ENCODE measurements at regions not wholly inside any gene's neighbourhood (a gene's known extent, or its start where the extent isn't known, plus 50 kb on each side); places are given as distances from the start of the nearest gene placed in this dataset.
"Not testable (repeated sequence)": the region's sequence is repeated elsewhere in the genome, so short reads cannot be mapped to it uniquely, and the experiment has no call there.

DNA sequence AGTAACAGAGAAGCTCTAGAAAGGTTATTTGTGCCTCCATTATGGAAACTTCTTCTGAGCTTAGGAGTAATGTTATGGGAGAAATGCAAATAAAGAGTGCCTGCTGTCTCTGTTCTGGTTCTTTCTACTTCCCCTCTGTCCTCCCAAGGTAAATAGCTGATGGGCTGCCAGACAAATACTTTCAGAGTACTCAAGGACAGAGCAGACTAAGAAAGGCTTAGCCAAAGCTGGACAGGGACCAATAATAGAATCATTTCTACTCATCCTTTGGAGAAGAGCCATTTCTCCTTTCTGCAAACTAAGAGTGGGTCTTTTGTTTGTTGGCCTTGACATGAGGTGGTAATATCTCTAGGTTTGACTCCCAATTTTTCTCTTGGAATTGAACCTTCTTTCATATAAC lies 136.1 kb downstream of the MID1IP1 start:
- H3K4me3 Mint-ChIP-seq = no peak overlapping the region
- no peaks in the 10 kb centered on the region for H3K36me3 Mint-ChIP-seq (ENCODE audit: insufficient read depth)
- H3K27ac Mint-ChIP-seq = no peak overlapping the region
- ATAC-seq (replicated peaks) (no peak), DNase-seq (no peak)
- no peaks in the 10 kb centered on the region for H3K4me1 Mint-ChIP-seq (ENCODE audit: low read depth in 2 of 2)
- no peaks in the 10 kb centered on the region for H3K27me3 Mint-ChIP-seq
- no peaks in the 10 kb centered on the region for H3K9me3 Mint-ChIP-seq

DNA sequence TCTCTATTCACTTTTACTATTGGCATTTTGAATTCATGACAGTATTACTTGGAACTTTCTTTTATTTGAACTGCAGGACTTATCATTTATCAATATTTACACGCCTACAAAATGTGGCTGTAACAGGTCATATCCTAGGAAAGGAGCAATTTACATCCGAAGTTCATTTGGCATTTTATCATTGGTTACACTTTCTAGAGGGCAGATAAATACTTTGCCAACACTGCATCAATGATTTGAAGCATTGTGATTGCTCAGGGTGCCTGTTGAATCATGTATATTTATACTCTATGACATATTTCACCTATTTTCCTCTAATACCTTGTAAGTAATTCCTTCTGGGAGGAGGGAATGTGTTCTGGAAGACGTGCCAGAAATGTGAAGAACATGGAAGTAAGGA lies 136.7 kb downstream of the MID1IP1 start:
- H3K9me3 Mint-ChIP-seq = no peaks in the 10 kb centered on the region
- no peaks in the 10 kb centered on the region for H3K36me3 Mint-ChIP-seq (ENCODE audit: insufficient read depth)
- ATAC-seq (replicated peaks) = no peak
- H3K4me3 Mint-ChIP-seq = no peak overlapping the region
- H3K4me1 Mint-ChIP-seq (ENCODE audit: low read depth in 2 of 2) = no peaks in the 10 kb centered on the region
- H3K27me3 Mint-ChIP-seq = no peaks in the 10 kb centered on the region
- DNase-seq = no peak
- no peak overlapping the region for H3K27ac Mint-ChIP-seq

DNA sequence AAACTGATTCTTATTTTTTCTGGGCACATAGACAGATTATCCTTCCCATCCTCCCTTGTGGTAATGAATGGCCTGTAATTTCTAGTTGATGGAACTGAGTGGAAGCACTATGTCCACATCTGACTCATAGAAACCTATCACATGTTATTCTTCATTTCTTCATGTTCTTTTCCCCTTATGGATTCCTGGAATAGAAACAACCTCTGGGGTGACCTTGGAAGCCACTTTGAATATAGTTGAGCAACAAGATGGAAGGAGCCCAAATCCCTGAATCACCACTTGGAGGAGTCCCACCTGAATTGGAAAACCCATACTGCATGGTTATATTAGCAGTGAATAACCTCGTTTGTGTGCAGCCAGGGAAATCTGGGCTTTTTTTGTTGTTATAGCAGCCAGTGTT lies 137.8 kb downstream of the MID1IP1 start:
- Mint-ChIP-seq H3K27ac (no peak overlapping the region), H3K27me3 (no peaks in the 10 kb centered on the region), H3K4me3 (no peak overlapping the region), H3K4me1 (ENCODE audit: low read depth in 2 of 2) (no peaks in the 10 kb centered on the region), H3K9me3 (no peaks in the 10 kb centered on the region), H3K36me3 (ENCODE audit: insufficient read depth) (no peaks in the 10 kb centered on the region)
- DNase-seq (no peak), ATAC-seq (replicated peaks) (no peak)

DNA sequence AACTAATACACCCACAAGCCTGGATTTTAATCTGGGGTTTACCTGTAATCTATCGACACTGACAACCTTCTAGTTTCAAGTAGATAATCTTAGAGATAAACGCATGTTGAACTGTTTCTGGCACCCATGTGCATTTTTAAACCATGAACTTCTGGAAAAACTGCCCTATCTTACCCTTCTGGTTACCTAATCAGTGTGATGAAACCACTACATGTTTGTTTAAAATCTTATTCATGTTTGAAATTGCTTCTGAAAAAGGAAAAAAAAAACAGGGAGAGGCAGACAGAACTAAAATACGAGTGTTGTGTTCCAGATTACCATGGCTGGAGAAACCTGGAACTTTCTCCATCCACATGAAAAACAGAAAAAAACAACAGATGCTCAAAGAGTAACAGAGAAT lies 139.3 kb downstream of the MID1IP1 start:
- Mint-ChIP-seq H3K9me3 (no peaks in the 10 kb centered on the region), H3K4me3 (no peak overlapping the region), H3K4me1 (ENCODE audit: low read depth in 2 of 2) (no peaks in the 10 kb centered on the region), H3K27me3 (no peaks in the 10 kb centered on the region), H3K36me3 (ENCODE audit: insufficient read depth) (no peaks in the 10 kb centered on the region), H3K27ac (no peak overlapping the region)
- DNase-seq = no peak
- no peak for ATAC-seq (replicated peaks)

DNA sequence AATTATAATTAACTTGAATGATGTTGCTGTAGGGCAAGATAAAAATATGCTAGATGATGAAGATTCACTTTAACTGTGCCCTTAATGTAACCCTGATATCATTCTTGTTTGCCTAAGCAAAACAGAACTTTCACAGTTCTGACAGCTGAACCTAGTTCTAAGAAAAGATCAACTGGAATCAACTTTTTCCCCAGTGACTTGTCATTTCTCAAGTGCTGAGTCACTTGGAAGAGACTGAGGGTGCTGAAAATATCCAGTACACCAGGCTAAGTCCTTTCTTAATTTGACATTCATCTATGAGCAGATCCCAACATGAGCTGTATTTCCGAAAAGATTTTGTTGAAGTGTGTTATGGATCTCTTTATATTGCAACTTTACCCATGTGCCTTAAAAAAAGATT lies 140.4 kb downstream of the MID1IP1 start:
- no peak overlapping the region for H3K4me3 Mint-ChIP-seq
- no peaks in the 10 kb centered on the region for H3K9me3 Mint-ChIP-seq
- ATAC-seq (replicated peaks) (no peak), DNase-seq (no peak)
- H3K27ac Mint-ChIP-seq = no peak overlapping the region
- no peaks in the 10 kb centered on the region for H3K4me1 Mint-ChIP-seq (ENCODE audit: low read depth in 2 of 2)
- H3K27me3 Mint-ChIP-seq = no peaks in the 10 kb centered on the region
- no peaks in the 10 kb centered on the region for H3K36me3 Mint-ChIP-seq (ENCODE audit: insufficient read depth)

DNA sequence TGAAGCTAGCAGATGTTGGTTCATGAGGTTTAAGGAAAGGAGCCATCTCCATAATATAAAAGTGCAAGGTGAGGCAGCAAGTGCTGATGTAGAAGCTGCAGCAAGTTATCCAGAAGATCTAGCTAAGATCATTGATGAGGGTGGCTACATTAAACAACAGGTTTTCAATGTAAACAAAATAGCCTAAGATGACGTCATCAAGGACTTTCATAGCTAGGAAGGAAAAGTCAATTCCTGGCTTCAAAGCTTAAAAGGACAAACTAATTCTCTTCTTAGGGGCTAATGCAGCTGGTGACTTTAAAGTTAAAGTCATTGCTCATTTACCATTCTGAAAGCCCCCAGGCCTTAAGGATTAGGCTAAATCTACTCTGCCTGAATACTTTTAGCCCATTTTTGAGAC lies 141.9 kb downstream of the MID1IP1 start:
- no peaks in the 10 kb centered on the region for H3K4me1 Mint-ChIP-seq (ENCODE audit: low read depth in 2 of 2)
- DNase-seq = no peak
- ATAC-seq (replicated peaks) = no peak
- H3K4me3 Mint-ChIP-seq = no peak overlapping the region
- no peaks in the 10 kb centered on the region for H3K27me3 Mint-ChIP-seq
- H3K36me3 Mint-ChIP-seq (ENCODE audit: insufficient read depth) = no peaks in the 10 kb centered on the region
- H3K9me3 Mint-ChIP-seq = no peaks in the 10 kb centered on the region
- no peak overlapping the region for H3K27ac Mint-ChIP-seq

DNA sequence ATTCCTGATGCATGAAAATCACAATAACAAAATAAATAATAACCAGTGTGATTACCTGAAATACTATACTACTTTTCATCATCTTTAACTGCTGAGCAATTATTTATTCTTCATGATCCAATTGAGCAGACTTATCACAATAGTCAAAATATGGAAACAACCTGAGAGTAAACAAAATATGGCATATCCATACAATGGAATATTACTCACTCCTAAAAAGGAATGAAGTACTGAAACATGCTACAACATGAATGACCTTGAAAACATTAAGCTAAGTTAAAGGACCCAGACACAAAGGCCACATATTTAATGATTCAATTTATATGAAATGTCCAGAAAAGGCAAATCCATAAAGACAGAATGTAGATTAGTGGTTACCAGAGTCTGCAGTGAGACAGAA lies 146.8 kb downstream of the MID1IP1 start:
- H3K36me3 Mint-ChIP-seq (ENCODE audit: insufficient read depth) = no peaks in the 10 kb centered on the region
- no peak overlapping the region for H3K27ac Mint-ChIP-seq
- H3K27me3 Mint-ChIP-seq = no peaks in the 10 kb centered on the region
- H3K4me3 Mint-ChIP-seq = no peak overlapping the region
- DNase-seq (no peak), ATAC-seq (replicated peaks) (no peak)
- H3K4me1 Mint-ChIP-seq (ENCODE audit: low read depth in 2 of 2) = no peaks in the 10 kb centered on the region
- H3K9me3 Mint-ChIP-seq = no peaks in the 10 kb centered on the region

DNA sequence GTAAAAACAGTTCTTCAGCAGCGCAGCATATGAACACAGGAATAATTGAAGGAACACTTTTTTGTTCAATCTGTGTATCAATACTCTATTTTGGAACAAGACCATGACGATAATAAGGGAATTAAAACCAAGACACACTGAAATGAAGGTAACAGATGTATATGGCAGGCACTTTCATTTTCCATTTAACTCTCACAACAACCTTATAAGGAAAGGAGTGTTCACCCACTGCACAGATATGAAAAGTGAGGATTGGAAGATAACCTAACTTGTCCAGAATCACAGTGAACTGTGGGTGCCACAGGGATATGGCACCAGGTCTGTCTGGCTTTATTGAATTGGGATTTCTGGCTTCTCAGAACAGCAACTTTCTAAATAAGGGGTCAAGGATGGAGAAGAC lies 153.3 kb downstream of the MID1IP1 start:
- ATAC-seq (replicated peaks) = no peak
- no peak overlapping the region for H3K27ac Mint-ChIP-seq
- H3K4me3 Mint-ChIP-seq = no peak overlapping the region
- no peaks in the 10 kb centered on the region for H3K36me3 Mint-ChIP-seq (ENCODE audit: insufficient read depth)
- H3K9me3 Mint-ChIP-seq = no peaks in the 10 kb centered on the region
- DNase-seq = no peak
- H3K4me1 Mint-ChIP-seq (ENCODE audit: low read depth in 2 of 2) = no peaks in the 10 kb centered on the region
- no peaks in the 10 kb centered on the region for H3K27me3 Mint-ChIP-seq

DNA sequence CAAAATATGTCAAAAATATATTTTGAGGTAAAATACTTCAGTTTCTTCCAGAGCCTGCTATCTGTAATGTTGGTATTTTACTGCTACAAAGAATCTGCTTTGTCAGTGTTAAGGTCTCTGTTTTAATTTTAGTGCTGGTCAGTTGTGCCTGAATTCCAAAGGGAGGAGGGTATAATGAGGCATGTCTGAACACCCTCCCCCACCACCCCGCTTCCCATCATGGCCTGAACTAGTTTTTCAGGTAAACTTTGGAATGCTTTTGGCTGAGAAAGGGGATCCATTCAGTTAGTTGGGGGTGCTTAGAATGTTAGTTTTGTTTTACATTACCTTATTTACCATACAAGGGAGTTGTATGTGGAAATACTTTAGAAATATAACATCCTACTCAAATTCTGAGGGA lies 158.5 kb downstream of the MID1IP1 start:
- H3K27ac Mint-ChIP-seq = no peak overlapping the region
- H3K27me3 Mint-ChIP-seq = no peaks in the 10 kb centered on the region
- no peaks in the 10 kb centered on the region for H3K9me3 Mint-ChIP-seq
- H3K4me3 Mint-ChIP-seq = no peak overlapping the region
- no peaks in the 10 kb centered on the region for H3K4me1 Mint-ChIP-seq (ENCODE audit: low read depth in 2 of 2)
- ATAC-seq (replicated peaks) = no peak
- no peak for DNase-seq
- H3K36me3 Mint-ChIP-seq (ENCODE audit: insufficient read depth) = no peaks in the 10 kb centered on the region

DNA sequence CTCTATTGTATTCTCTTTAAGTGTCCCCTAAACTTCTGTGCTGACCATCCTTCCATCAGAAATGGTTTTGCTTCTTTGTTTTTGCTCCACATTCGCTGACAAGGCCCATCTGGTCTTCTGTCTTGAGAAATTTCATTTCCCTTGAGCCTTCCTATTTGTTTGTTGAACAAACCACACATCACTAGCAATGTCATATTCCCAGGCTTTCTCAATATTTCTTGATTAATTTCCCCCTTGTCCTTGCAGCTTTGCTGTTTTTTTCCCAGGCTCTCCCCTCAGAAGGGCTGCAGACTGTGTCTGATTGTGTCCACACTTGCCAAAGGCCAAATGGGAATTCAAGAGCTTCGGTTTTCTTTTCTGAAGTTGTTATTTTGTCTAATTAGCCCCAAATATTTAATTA lies 158.9 kb downstream of the MID1IP1 start:
- Mint-ChIP-seq H3K27ac (no peak overlapping the region), H3K36me3 (ENCODE audit: insufficient read depth) (no peaks in the 10 kb centered on the region), H3K4me1 (ENCODE audit: low read depth in 2 of 2) (no peaks in the 10 kb centered on the region), H3K27me3 (no peaks in the 10 kb centered on the region), H3K9me3 (no peaks in the 10 kb centered on the region), H3K4me3 (no peak overlapping the region)
- no peak for DNase-seq
- ATAC-seq (replicated peaks) = no peak

DNA sequence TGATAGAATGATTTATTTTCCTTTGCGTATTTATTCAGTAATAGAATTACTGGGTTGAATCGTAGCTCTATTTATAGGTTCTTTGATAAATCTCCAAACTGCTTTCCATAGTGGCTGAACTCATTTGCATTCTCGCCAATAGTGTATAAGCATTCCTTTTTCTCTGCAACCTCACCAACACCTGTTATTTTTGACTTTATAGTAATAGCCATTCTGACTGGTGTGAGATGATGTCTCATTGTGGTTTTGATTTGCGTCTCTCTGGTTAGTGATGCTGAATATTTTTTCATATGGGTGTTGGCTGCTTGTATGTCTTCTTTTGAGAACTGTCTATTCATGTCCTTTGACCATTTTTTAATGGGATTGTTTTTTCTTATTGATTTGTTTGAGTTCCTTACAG lies 160.7 kb downstream of the MID1IP1 start:
- Mint-ChIP-seq H3K27me3 (no peaks in the 10 kb centered on the region), H3K36me3 (ENCODE audit: insufficient read depth) (no peaks in the 10 kb centered on the region), H3K4me3 (no peak overlapping the region), H3K9me3 (no peaks in the 10 kb centered on the region), H3K4me1 (ENCODE audit: low read depth in 2 of 2) (no peaks in the 10 kb centered on the region), H3K27ac (no peak overlapping the region)
- DNase-seq = no peak
- no peak for ATAC-seq (replicated peaks)

DNA sequence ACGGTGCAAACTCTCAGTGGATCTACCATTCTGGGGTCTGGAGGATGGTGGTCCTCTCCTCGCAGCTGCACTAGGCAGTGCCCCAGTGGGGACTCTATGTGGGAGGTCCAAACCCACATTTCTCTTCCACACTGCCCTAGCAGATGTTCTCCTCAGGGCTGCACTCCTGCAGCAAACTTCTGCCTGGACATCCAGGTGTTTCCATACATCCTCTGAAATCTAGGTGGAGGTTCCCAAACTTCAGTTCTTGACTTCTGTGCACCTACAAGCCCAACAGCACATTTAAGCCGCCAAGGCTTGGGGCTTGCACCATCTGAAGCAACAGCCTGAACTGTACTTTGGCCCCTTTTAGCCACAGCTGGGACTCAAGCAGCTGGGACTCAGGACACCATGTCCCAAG lies 162.0 kb downstream of the MID1IP1 start:
- H3K36me3 Mint-ChIP-seq (ENCODE audit: insufficient read depth); H3K27ac Mint-ChIP-seq; H3K27me3 Mint-ChIP-seq; H3K4me3 Mint-ChIP-seq; H3K9me3 Mint-ChIP-seq; H3K4me1 Mint-ChIP-seq (ENCODE audit: low read depth in 2 of 2); DNase-seq; ATAC-seq (replicated peaks): not testable (repeated sequence)

DNA sequence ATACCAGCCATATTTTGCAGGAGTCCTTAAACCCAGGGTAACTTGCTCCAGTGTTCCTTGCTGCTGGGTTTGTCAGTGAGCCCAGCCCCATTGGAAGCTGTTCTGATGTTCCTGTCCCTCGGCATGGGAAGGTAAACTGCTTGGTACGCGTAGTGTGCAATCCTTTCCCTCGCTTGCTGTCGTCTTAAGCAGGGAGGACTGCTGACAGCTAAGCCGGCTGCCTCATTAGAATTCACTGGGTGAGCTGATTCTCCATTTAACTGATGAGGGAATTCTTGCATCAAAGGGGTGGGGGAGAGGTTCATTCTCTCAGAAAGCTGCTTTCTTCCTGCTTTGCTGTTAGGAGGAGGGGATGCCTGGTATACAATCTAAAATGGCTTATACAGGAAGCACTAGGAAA lies 164.6 kb downstream of the MID1IP1 start:
- H3K9me3 Mint-ChIP-seq = no peaks in the 10 kb centered on the region
- DNase-seq (no peak), ATAC-seq (replicated peaks) (no peak)
- no peaks in the 10 kb centered on the region for H3K4me1 Mint-ChIP-seq (ENCODE audit: low read depth in 2 of 2)
- no peaks in the 10 kb centered on the region for H3K36me3 Mint-ChIP-seq (ENCODE audit: insufficient read depth)
- H3K27ac Mint-ChIP-seq = no peak overlapping the region
- peaks cover 10% of the 10 kb centered on the region in 2 donors for H3K27me3 Mint-ChIP-seq
- no peak overlapping the region for H3K4me3 Mint-ChIP-seq

DNA sequence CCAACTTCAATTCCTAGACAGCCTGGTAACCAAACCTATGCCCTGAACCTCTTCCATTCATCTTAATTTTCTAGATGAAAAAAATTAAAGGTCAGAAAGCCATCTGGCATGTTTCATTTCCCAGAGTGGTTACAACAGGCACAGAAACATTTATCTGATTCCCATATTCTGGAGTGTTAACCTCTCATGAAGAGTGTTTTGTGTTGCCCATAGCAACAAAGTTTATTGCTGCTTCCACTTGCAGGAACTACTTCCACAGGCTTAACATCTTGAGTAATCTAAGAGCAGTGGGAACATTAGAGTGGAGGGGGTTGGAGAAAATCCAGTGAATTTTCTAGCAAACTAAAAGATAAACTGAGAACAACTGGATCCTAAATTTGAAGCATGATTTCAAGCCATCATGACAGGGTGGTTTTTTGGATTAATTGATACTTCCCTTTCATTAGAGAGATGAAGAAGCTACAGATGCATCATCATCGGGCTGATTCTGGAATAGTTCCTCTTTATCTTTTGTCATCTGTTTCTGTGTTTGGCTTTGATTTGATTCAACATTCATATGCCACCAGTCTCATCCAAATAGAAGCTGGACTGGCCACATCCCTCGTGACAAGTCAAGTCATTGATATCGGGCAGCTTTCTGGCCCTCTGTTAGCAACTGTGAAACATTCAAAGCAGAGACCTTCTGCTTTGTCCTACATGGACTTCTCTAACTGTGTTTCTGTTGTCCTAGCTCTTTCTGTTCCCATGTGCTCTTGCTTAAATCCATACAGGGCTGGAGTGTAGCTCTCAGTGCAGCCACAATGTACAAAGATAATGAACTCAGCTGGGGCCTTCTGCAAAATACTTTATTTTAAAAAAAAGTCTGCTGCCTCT lies 167.3 kb downstream of the MID1IP1 start:
- ATAC-seq (replicated peaks) (no peak), DNase-seq (no peak)
- Mint-ChIP-seq H3K36me3 (ENCODE audit: insufficient read depth) (no peaks in the 10 kb centered on the region), H3K4me3 (no peak overlapping the region), H3K9me3 (no peaks in the 10 kb centered on the region), H3K4me1 (ENCODE audit: low read depth in 2 of 2) (no peaks in the 10 kb centered on the region), H3K27me3 (peaks cover 13 to 19% of the 10 kb centered on the region in 2 donors), H3K27ac (no peak overlapping the region)

DNA sequence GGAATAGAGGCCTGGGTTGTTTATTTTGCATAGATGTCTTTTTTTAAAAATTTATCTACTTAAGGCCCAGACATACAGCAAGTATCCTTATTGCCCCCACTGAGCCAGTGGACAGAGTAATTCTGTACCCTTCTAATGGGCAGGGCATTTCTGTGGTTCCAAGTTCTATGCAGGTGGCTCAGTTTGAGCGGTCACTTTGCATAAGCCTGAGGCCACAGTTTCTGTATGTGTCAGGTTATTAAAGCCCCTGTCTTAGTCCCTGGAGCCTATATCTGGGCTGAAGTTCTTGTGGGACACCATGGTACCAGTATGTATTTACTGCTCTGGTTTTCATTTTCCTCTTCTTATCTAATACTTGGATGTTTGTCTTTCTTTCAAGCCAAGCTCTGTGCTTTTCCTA lies 168.8 kb downstream of the MID1IP1 start:
- H3K27ac Mint-ChIP-seq = no peak overlapping the region
- DNase-seq (no peak), ATAC-seq (replicated peaks) (no peak)
- no peaks in the 10 kb centered on the region for H3K4me1 Mint-ChIP-seq (ENCODE audit: low read depth in 2 of 2)
- peaks cover 13 to 19% of the 10 kb centered on the region in 2 donors for H3K27me3 Mint-ChIP-seq
- H3K4me3 Mint-ChIP-seq = no peak overlapping the region
- no peaks in the 10 kb centered on the region for H3K36me3 Mint-ChIP-seq (ENCODE audit: insufficient read depth)
- no peaks in the 10 kb centered on the region for H3K9me3 Mint-ChIP-seq
